ENCODE measurements at regions not wholly inside any gene's neighbourhood (a gene's known extent, or its start where the extent isn't known, plus 50 kb on each side); places are given as distances from the start of the nearest gene placed in this dataset.

- no peak for TF ChIP-seq ZBTB12 (CRISPR knock-in tag; IDR thresholded peaks at IDR 0.05)
- TF ChIP-seq ZNF274 (IDR thresholded peaks at IDR 0.05; ENCODE audit: borderline replicate concordance, low read depth, low read length): no peak
- TF ChIP-seq ZNF12 (CRISPR knock-in tag; IDR thresholded peaks at IDR 0.05): no peak
- no peak for TF ChIP-seq FOXJ3 (CRISPR knock-in tag; IDR thresholded peaks at IDR 0.05)
- TF ChIP-seq MYBL2 (IDR thresholded peaks at IDR 0.05; ENCODE audit: low read depth): no peak
- no peak for TF ChIP-seq MYBL2 (CRISPR knock-in tag; IDR thresholded peaks at IDR 0.05; ENCODE audit: borderline replicate concordance)
- no peak for TF ChIP-seq ZNF561 (CRISPR knock-in tag; conservative IDR thresholded peaks at IDR 0.05)
- no peak for TF ChIP-seq ATF4 (CRISPR knock-in tag; IDR thresholded peaks at IDR 0.05)
- TF ChIP-seq MBD1 (CRISPR knock-in tag; IDR thresholded peaks at IDR 0.05): no peak
- no peak for TF ChIP-seq RBM39 (optimal IDR thresholded peaks at IDR 0.05; ENCODE audit: low read depth, low read length)
Measured at GRCh38 chr12:85606455-85606854, 229.8 kb downstream of the RASSF9 start (continued).

Data from K562 (cell line).